Kidney (tissue), 13 donors: ENCODE measurements at regions not wholly inside any gene's neighbourhood (a gene's known extent, or its start where the extent isn't known, plus 50 kb on each side); places are given as distances from the start of the nearest gene placed in this dataset.

Source experiments
- DNase-seq, 5 donors: peaks; one replicate each; pipeline ENCODE4 v3.0.0-alpha.2; 2013 to 2020
- FAIRE-seq: peaks from 2 replicates; lab custom pipeline; 2012; peaks lifted over from hg19 to GRCh38; lab: Jason Lieb, UNC
- H3K27ac ChIP-seq, 2 donors: one replicate each; pipeline ENCODE4 v1.7.0; 2013; ENCODE audit warnings: low read depth in 2 of 2, low read length in 2 of 2, inconsistent platforms in 1 of 2
- H3K27me3 ChIP-seq: one replicate; pipeline ENCODE4 v1.7.1; 2013; ENCODE audit warnings: low read length, inconsistent platforms; ENCODE audit not compliant: control insufficient read depth, insufficient read depth
- H3K36me3 ChIP-seq, 3 donors: one replicate each; pipeline versions ENCODE4 v1.7.0 to v1.7.1; 2013; ENCODE audit warnings: low read length in 3 of 3, control low read depth in 1 of 3, inconsistent platforms in 1 of 3; ENCODE audit not compliant: insufficient read depth in 3 of 3, control insufficient read depth in 2 of 3
- H3K4me1 ChIP-seq, 3 donors: one replicate each; pipeline versions ENCODE4 v1.7.0 to v1.7.1; 2013; ENCODE audit warnings: low read length in 3 of 3, inconsistent platforms in 1 of 3, low read depth in 1 of 3; ENCODE audit not compliant: control insufficient read depth in 2 of 3, insufficient read depth in 2 of 3
- H3K4me3 ChIP-seq, 3 donors: one replicate each; pipeline versions ENCODE4 v1.7.0 to v1.8.1; 2013; ENCODE audit warnings: low read length in 3 of 3, control low read depth in 1 of 3, inconsistent platforms in 1 of 3
- H3K9ac ChIP-seq, 3 donors: one replicate each; pipeline versions ENCODE4 v1.7.0 to v1.7.1; 2013; ENCODE audit warnings: low read length in 3 of 3, control low read depth in 1 of 3, inconsistent platforms in 1 of 3
- H3K9me3 ChIP-seq, 3 donors: one replicate each; pipeline versions ENCODE4 v1.7.0 to v1.7.1; 2013; ENCODE audit warnings: low read length in 3 of 3, control low read depth in 1 of 3, inconsistent platforms in 1 of 3; ENCODE audit not compliant: control insufficient read depth in 2 of 3, insufficient read depth in 1 of 3
- CTCF ChIP-seq: IDR thresholded peaks from 3 replicates; pipeline ENCODE4 v1.5.1; 2012; ENCODE audit warnings: mild to moderate bottlenecking, moderate library complexity, borderline replicate concordance; ENCODE audit not compliant: insufficient read depth; ENCODE audit errors: extremely low read depth
- intact Hi-C: fragments of 100-400 bp; cut with DNase I; formaldehyde crosslinking; loops from one replicate; pipeline ENCODE4 v1.11.1; 2022
- donor health status: control.
- donor health status: control.
- donor health status: control.
- donor health status: control.
- donor health status: control.
- donor health status: DM: yes; HTN: yes; CAD: no.
- donor health status: Normal renal cell carcinoma (clear cell type).

GRCh38 chr1:34479731-34480130 lies 275.1 kb upstream of the GJB5 start:
- FAIRE-seq: no peak
- Histone ChIP-seq H3K4me3 (no peak overlapping the region), H3K27me3 (no peaks in the 10 kb centered on the region), H3K9me3 (peaks cover 0 to 2% (median 0%) of the 10 kb centered on the region in 3 donors), H3K36me3 (no peaks in the 10 kb centered on the region), H3K9ac (no peak overlapping the region), H3K4me1 (no peaks in the 10 kb centered on the region), H3K27ac (no peak overlapping the region)
- no peak for TF ChIP-seq CTCF
- DNase-seq: peak in 2 of 5 donors; percentile 17 to 25
- intact Hi-C loops: no loop called here

- H3K9ac ChIP-seq: no peak overlapping the region
- no peak for TF ChIP-seq CTCF
Measured at GRCh38 chr1:34488080-34488708, 266.7 kb upstream of the GJB5 start.

GRCh38 chr1:34500451-34500850 lies 254.4 kb upstream of the GJB5 start:
- FAIRE-seq (no peak), DNase-seq (peak; percentile 60 to 82 (median 79))
- peaks cover 0 to 2% (median 0%) of the 10 kb centered on the region in 3 donors for H3K9me3 ChIP-seq
- no peak for TF ChIP-seq CTCF
- no peak overlapping the region for H3K4me3 ChIP-seq
- H3K27ac ChIP-seq: no peak overlapping the region
- intact Hi-C loops: no loop called here
- no peaks in the 10 kb centered on the region for H3K27me3 ChIP-seq
- no peaks in the 10 kb centered on the region for H3K36me3 ChIP-seq
- H3K4me1 ChIP-seq: no peaks in the 10 kb centered on the region
- H3K9ac ChIP-seq: no peak overlapping the region

More at GRCh38 chr1:34488080-34488708, 266.7 kb upstream of the GJB5 start:
- DNase-seq: no peak
- Histone ChIP-seq H3K9me3 (peaks cover 0 to 5% (median 3%) of the 10 kb centered on the region in 3 donors), H3K36me3 (no peaks in the 10 kb centered on the region), H3K27ac (no peak overlapping the region), H3K4me1 (no peaks in the 10 kb centered on the region), H3K4me3 (no peak overlapping the region), H3K27me3 (no peaks in the 10 kb centered on the region)
- FAIRE-seq: no peak
- intact Hi-C loops: no loop called here
